Hepatocyte (in vitro differentiated cells): ENCODE measurements at regions not wholly inside any gene's neighbourhood (a gene's known extent, or its start where the extent isn't known, plus 50 kb on each side); places are given as distances from the start of the nearest gene placed in this dataset.

Experiments
- EZH2phosphoT487 ChIP-seq: fragments of 200-600 bp; sonication (generic); IDR thresholded peaks from one replicate; pipeline ENCODE4 v1.6.1; 2018; ENCODE audit warnings: antibody characterized with exemption, mild to moderate bottlenecking, low read depth, moderate library complexity; ENCODE audit not compliant: unreplicated experiment, severe bottlenecking
- TF ChIP-seq, protein P1 (sequence below): fragments of 200-600 bp; sonication (generic); IDR thresholded peaks from 2 replicates; pipeline ENCODE4 v1.5.1; 2016; ENCODE audit warnings: antibody characterized with exemption, mild to moderate bottlenecking; ENCODE audit not compliant: poor library complexity

- TF ChIP-seq, protein P1, sequence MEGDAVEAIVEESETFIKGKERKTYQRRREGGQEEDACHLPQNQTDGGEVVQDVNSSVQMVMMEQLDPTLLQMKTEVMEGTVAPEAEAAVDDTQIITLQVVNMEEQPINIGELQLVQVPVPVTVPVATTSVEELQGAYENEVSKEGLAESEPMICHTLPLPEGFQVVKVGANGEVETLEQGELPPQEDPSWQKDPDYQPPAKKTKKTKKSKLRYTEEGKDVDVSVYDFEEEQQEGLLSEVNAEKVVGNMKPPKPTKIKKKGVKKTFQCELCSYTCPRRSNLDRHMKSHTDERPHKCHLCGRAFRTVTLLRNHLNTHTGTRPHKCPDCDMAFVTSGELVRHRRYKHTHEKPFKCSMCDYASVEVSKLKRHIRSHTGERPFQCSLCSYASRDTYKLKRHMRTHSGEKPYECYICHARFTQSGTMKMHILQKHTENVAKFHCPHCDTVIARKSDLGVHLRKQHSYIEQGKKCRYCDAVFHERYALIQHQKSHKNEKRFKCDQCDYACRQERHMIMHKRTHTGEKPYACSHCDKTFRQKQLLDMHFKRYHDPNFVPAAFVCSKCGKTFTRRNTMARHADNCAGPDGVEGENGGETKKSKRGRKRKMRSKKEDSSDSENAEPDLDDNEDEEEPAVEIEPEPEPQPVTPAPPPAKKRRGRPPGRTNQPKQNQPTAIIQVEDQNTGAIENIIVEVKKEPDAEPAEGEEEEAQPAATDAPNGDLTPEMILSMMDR, result no peak
- no peak for TF ChIP-seq EZH2phosphoT487
Measured at GRCh38 chr5:122699201-122699600, 75.7 kb upstream of the SNX2 start.
